Activated naive CD8-positive, alpha-beta T cell treated with anti-CD3 and anti-CD28 coated beads for 36 hours (primary cell): ENCODE measurements at regions not wholly inside any gene's neighbourhood (a gene's known extent, or its start where the extent isn't known, plus 50 kb on each side); places are given as distances from the start of the nearest gene placed in this dataset.

Source experiments
- DNase-seq: peaks from one replicate; pipeline ENCODE4 v3.0.0; 2021
- H3K27ac Mint-ChIP-seq: one replicate; pipeline ENCODE4 v1.8.0; 2022; ENCODE audit warnings: mild to moderate bottlenecking, moderate library complexity, mixed read lengths
- H3K27me3 Mint-ChIP-seq: one replicate; pipeline ENCODE4 v1.8.0; 2022; ENCODE audit warnings: mild to moderate bottlenecking, mixed read lengths
- H3K36me3 Mint-ChIP-seq: one replicate; pipeline ENCODE4 v1.8.0; 2021; ENCODE audit warnings: mild to moderate bottlenecking, mixed read lengths
- H3K4me1 Mint-ChIP-seq: one replicate; pipeline ENCODE4 v1.8.0; 2021; ENCODE audit warnings: mixed read lengths
- H3K4me3 Mint-ChIP-seq: one replicate; pipeline ENCODE4 v1.8.0; 2022; ENCODE audit warnings: mild to moderate bottlenecking, moderate library complexity, mixed read lengths
- H3K9me3 Mint-ChIP-seq: one replicate; pipeline ENCODE4 v1.8.0; 2022; ENCODE audit warnings: mixed read lengths

GRCh38 chr18:24785019-24785418, 324.6 kb downstream of the HRH4 start:
- Mint-ChIP-seq H3K27me3 (no peaks in the 10 kb centered on the region), H3K36me3 (no peaks in the 10 kb centered on the region), H3K9me3 (peaks cover 7% of the 10 kb centered on the region), H3K27ac (no peak overlapping the region), H3K4me1 (no peaks in the 10 kb centered on the region), H3K4me3 (no peak overlapping the region)
- DNase-seq, result no peak

GRCh38 chr18:24786027-24786426, 325.6 kb downstream of the HRH4 start:
- DNase-seq, result no peak
- H3K27ac Mint-ChIP-seq, result no peak overlapping the region
- no peaks in the 10 kb centered on the region for H3K4me1 Mint-ChIP-seq
- H3K36me3 Mint-ChIP-seq, result no peaks in the 10 kb centered on the region
- peaks cover 4% of the 10 kb centered on the region for H3K27me3 Mint-ChIP-seq
- H3K4me3 Mint-ChIP-seq, result no peak overlapping the region
- peaks cover 9% of the 10 kb centered on the region for H3K9me3 Mint-ChIP-seq

GRCh38 chr18:24790347-24790746, 329.9 kb downstream of the HRH4 start:
- peaks cover 12% of the 10 kb centered on the region for H3K27me3 Mint-ChIP-seq
- no peak overlapping the region for H3K4me3 Mint-ChIP-seq
- H3K36me3 Mint-ChIP-seq, result no peaks in the 10 kb centered on the region
- H3K9me3 Mint-ChIP-seq, result peaks cover 9% of the 10 kb centered on the region
- no peaks in the 10 kb centered on the region for H3K4me1 Mint-ChIP-seq
- H3K27ac Mint-ChIP-seq, result no peak overlapping the region
- DNase-seq, result no peak

- Mint-ChIP-seq H3K9me3 (peaks cover 9% of the 10 kb centered on the region), H3K27ac (no peak overlapping the region), H3K27me3 (peaks cover 12% of the 10 kb centered on the region), H3K4me3 (no peak overlapping the region), H3K36me3 (no peaks in the 10 kb centered on the region), H3K4me1 (no peaks in the 10 kb centered on the region)
- no peak for DNase-seq
Measured at GRCh38 chr18:24791751-24792545, 331.5 kb downstream of the HRH4 start.

- peaks cover 12% of the 10 kb centered on the region for H3K27me3 Mint-ChIP-seq
- H3K27ac Mint-ChIP-seq, result no peak overlapping the region
- DNase-seq, result no peak
- no peak overlapping the region for H3K4me3 Mint-ChIP-seq
- H3K36me3 Mint-ChIP-seq, result no peaks in the 10 kb centered on the region
- H3K9me3 Mint-ChIP-seq, result peaks cover 5% of the 10 kb centered on the region
- no peaks in the 10 kb centered on the region for H3K4me1 Mint-ChIP-seq
Measured at GRCh38 chr18:24793742-24794141, 333.3 kb downstream of the HRH4 start.

GRCh38 chr18:24795129-24795528, 334.7 kb downstream of the HRH4 start:
- H3K36me3 Mint-ChIP-seq, result no peaks in the 10 kb centered on the region
- H3K27me3 Mint-ChIP-seq, result peaks cover 12% of the 10 kb centered on the region
- no peak for DNase-seq
- H3K4me1 Mint-ChIP-seq, result no peaks in the 10 kb centered on the region
- H3K4me3 Mint-ChIP-seq, result no peak overlapping the region
- no peak overlapping the region for H3K27ac Mint-ChIP-seq
- peaks cover 2% of the 10 kb centered on the region for H3K9me3 Mint-ChIP-seq

GRCh38 chr18:24797981-24798380, 337.5 kb downstream of the HRH4 start:
- Mint-ChIP-seq H3K9me3 (no peaks in the 10 kb centered on the region), H3K27me3 (peaks cover 2% of the 10 kb centered on the region), H3K4me1 (no peaks in the 10 kb centered on the region), H3K27ac (no peak overlapping the region), H3K36me3 (no peaks in the 10 kb centered on the region), H3K4me3 (no peak overlapping the region)
- DNase-seq, result no peak

- DNase-seq, result no peak
- Mint-ChIP-seq H3K27me3 (no peaks in the 10 kb centered on the region), H3K4me3 (no peak overlapping the region), H3K36me3 (no peaks in the 10 kb centered on the region), H3K27ac (no peak overlapping the region), H3K4me1 (no peaks in the 10 kb centered on the region), H3K9me3 (no peaks in the 10 kb centered on the region)
Measured at GRCh38 chr18:24799176-24799575, 338.7 kb downstream of the HRH4 start.

- no peak for DNase-seq
- H3K9me3 Mint-ChIP-seq, result no peaks in the 10 kb centered on the region
- H3K27me3 Mint-ChIP-seq, result no peaks in the 10 kb centered on the region
- H3K4me1 Mint-ChIP-seq, result no peaks in the 10 kb centered on the region
- H3K27ac Mint-ChIP-seq, result no peak overlapping the region
- no peaks in the 10 kb centered on the region for H3K36me3 Mint-ChIP-seq
- H3K4me3 Mint-ChIP-seq, result no peak overlapping the region
Measured at GRCh38 chr18:24799720-24800119, 339.3 kb downstream of the HRH4 start.

- H3K27me3 Mint-ChIP-seq, result peaks cover 4% of the 10 kb centered on the region
- H3K4me1 Mint-ChIP-seq, result no peaks in the 10 kb centered on the region
- no peak for DNase-seq
- H3K9me3 Mint-ChIP-seq, result no peaks in the 10 kb centered on the region
- no peak overlapping the region for H3K27ac Mint-ChIP-seq
- H3K4me3 Mint-ChIP-seq, result no peak overlapping the region
- H3K36me3 Mint-ChIP-seq, result no peaks in the 10 kb centered on the region
Measured at GRCh38 chr18:24801001-24801400, 340.6 kb downstream of the HRH4 start.

- no peak overlapping the region for H3K27ac Mint-ChIP-seq
- no peak for DNase-seq
- H3K27me3 Mint-ChIP-seq, result peaks cover 4% of the 10 kb centered on the region
- no peaks in the 10 kb centered on the region for H3K9me3 Mint-ChIP-seq
- no peaks in the 10 kb centered on the region for H3K36me3 Mint-ChIP-seq
- no peak overlapping the region for H3K4me3 Mint-ChIP-seq
- H3K4me1 Mint-ChIP-seq, result no peaks in the 10 kb centered on the region
Measured at GRCh38 chr18:24802456-24802855, 342.0 kb downstream of the HRH4 start.

GRCh38 chr18:24805156-24805555, 344.7 kb downstream of the HRH4 start:
- H3K27ac Mint-ChIP-seq, result no peak overlapping the region
- H3K36me3 Mint-ChIP-seq, result no peaks in the 10 kb centered on the region
- DNase-seq, result no peak
- peaks cover 4% of the 10 kb centered on the region for H3K27me3 Mint-ChIP-seq
- H3K9me3 Mint-ChIP-seq, result peaks cover 4% of the 10 kb centered on the region
- no peak overlapping the region for H3K4me3 Mint-ChIP-seq
- no peaks in the 10 kb centered on the region for H3K4me1 Mint-ChIP-seq

- Mint-ChIP-seq H3K4me3 (no peak overlapping the region), H3K9me3 (peaks cover 4% of the 10 kb centered on the region), H3K36me3 (no peaks in the 10 kb centered on the region), H3K27ac (no peak overlapping the region), H3K27me3 (peaks cover 4% of the 10 kb centered on the region), H3K4me1 (no peaks in the 10 kb centered on the region)
- no peak for DNase-seq
Measured at GRCh38 chr18:24809173-24809950, 348.9 kb downstream of the HRH4 start.

GRCh38 chr18:24810561-24811305, 350.3 kb downstream of the HRH4 start:
- H3K36me3 Mint-ChIP-seq, result no peaks in the 10 kb centered on the region
- no peak overlapping the region for H3K4me3 Mint-ChIP-seq
- H3K4me1 Mint-ChIP-seq, result no peaks in the 10 kb centered on the region
- no peaks in the 10 kb centered on the region for H3K27me3 Mint-ChIP-seq
- no peak overlapping the region for H3K27ac Mint-ChIP-seq
- H3K9me3 Mint-ChIP-seq, result peaks cover 4% of the 10 kb centered on the region
- no peak for DNase-seq

- H3K36me3 Mint-ChIP-seq, result no peaks in the 10 kb centered on the region
- DNase-seq, result no peak
- H3K27me3 Mint-ChIP-seq, result no peaks in the 10 kb centered on the region
- no peaks in the 10 kb centered on the region for H3K4me1 Mint-ChIP-seq
- peaks cover 4% of the 10 kb centered on the region for H3K9me3 Mint-ChIP-seq
- H3K27ac Mint-ChIP-seq, result no peak overlapping the region
- H3K4me3 Mint-ChIP-seq, result no peak overlapping the region
Measured at GRCh38 chr18:24811950-24812681, 351.7 kb downstream of the HRH4 start.
